GM12892 (cell line): ENCODE measurements at regions not wholly inside any gene's neighbourhood (a gene's known extent, or its start where the extent isn't known, plus 50 kb on each side); places are given as distances from the start of the nearest gene placed in this dataset.

Experiments
- DNase-seq: peaks from one replicate; pipeline ENCODE4 v3.0.0; 2011; ENCODE audit not compliant: insufficient read length
- FAIRE-seq: peaks from 2 replicates; lab custom pipeline; 2011; peaks lifted over from hg19 to GRCh38; lab: Jason Lieb, UNC
- POLR2A ChIP-seq: IDR thresholded peaks from 2 replicates; pipeline ENCODE4 v1.6.1; 2011; ENCODE audit warnings: low read depth, low read length, control low read depth
- POLR2AphosphoS5 ChIP-seq: IDR thresholded peaks from 2 replicates; pipeline ENCODE4 v1.6.1; 2011; ENCODE audit warnings: low read depth, low read length, control low read depth
- TAF1 ChIP-seq: IDR thresholded peaks from 2 replicates; pipeline ENCODE4 v1.6.1; 2011; ENCODE audit warnings: low read depth, mild to moderate bottlenecking, control low read depth, low read length, borderline replicate concordance

DNA sequence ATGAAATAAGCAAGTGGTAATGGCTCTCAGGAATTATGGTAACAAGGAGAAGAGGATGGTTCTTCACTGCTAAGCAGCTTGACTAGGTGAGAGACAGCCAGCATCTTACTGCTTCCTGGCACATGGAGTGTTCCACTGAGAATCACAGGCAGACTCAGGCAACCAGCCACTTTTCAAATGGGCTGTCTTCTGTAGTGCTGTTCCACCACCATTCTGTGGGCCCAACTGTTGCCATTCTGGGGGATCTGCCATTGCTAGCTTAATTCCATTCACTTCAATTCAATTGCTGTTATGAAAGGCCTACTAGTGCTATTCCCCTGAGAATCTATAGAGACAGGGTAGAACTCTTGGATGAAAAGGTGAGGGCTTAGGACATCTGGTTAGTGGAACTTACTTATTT, 341.9 kb downstream of the KCNRG start:
- DNase-seq (no peak), FAIRE-seq (no peak)
- TF ChIP-seq POLR2AphosphoS5 = no peak
- TF ChIP-seq POLR2A = no peak
- no peak for TF ChIP-seq TAF1

GRCh38 chr13:50357586-50358118, 342.4 kb downstream of the KCNRG start:
- no peak for DNase-seq
- no peak for TF ChIP-seq TAF1
- TF ChIP-seq POLR2A = no peak
- no peak for TF ChIP-seq POLR2AphosphoS5
- no peak for FAIRE-seq

- FAIRE-seq (peak; percentile 21), DNase-seq (no peak)
- TF ChIP-seq POLR2AphosphoS5 = no peak
- TF ChIP-seq TAF1 = no peak
- no peak for TF ChIP-seq POLR2A
These were observed 343.2 kb downstream of the KCNRG start for GRCh38 chr13:50358231-50359040.

DNA sequence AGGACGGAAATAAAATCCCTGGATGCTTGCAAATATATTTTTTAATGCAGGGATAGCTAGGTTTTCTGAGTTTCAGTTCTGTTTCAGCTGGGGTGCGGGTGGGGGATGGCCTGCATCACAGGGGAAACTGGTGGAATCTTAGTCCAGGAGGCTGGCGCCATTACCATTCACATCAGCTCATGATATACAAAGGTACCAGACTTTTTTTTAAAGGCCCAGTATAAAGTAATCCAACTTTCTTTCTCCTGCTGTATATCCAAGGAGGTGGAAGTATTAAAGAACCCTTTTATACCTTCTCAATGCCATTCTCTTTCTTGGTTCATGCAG, 343.8 kb downstream of the KCNRG start:
- FAIRE-seq = no peak
- TF ChIP-seq POLR2A = no peak
- TF ChIP-seq POLR2AphosphoS5 = no peak
- TF ChIP-seq TAF1 = no peak
- DNase-seq = no peak

DNA sequence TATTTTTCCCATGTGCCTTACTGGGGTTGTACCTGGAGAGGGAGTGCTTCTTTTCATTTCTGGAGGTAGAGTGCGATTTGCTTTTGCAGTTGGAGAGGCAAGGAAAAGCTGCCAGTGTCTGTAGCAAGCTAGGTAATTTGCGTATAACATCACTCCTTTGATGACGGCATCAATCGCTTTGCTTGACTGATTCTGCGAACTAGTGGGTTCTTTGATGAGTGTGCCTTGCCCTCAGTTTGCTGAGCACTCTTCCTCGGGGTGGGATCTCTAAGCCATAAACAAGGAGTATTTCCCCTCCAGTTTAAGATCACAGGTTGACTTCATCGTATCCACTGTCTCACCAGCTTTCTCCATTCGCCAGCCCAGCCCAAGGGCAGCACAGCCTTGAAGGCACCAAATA, 344.5 kb downstream of the KCNRG start:
- DNase-seq = no peak
- TF ChIP-seq POLR2A (no peak), TAF1 (no peak), POLR2AphosphoS5 (no peak)
- FAIRE-seq = no peak

DNA sequence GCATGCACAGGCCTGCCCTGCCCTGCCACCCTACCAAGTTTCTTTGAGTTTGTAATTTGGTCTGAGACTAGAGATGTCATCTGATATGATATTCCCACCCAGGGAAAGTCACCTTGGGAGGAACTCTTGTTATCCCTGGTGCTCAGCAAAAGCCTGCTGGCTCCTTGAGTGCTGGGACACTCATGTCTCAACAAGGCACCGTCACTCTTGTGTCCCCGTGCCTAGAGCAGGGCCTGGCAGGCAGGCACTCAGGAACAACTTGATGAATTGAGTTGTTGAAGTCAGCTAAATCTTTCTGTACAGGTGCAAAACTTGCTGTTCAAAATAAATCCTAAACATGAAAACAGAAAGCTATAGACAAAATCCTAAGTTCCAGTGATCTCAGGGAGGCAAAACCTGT, 345.4 kb downstream of the KCNRG start:
- DNase-seq (no peak), FAIRE-seq (no peak)
- TF ChIP-seq TAF1 (no peak), POLR2AphosphoS5 (no peak), POLR2A (no peak)

DNA sequence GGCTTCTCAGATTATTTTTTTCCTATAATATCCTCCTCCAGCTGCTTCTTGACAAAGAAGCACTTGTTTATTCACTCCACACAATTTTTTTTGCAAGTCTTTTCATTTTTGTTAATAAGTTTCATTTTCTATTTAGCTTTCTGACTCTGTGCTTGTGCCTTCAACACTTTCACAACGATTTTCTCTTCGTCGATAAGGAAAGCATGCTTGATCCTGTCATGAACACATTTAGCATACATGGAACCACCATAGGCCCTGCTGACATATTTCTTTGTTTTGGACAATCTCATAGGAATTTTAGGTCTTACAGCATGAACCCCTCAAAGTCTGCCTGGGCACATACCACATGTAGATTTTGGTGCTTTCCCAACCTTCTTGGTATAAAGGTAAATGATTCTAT, 346.0 kb downstream of the KCNRG start:
- TF ChIP-seq TAF1 = no peak
- TF ChIP-seq POLR2AphosphoS5 = no peak
- TF ChIP-seq POLR2A = no peak
- FAIRE-seq (no peak), DNase-seq (no peak)

DNA sequence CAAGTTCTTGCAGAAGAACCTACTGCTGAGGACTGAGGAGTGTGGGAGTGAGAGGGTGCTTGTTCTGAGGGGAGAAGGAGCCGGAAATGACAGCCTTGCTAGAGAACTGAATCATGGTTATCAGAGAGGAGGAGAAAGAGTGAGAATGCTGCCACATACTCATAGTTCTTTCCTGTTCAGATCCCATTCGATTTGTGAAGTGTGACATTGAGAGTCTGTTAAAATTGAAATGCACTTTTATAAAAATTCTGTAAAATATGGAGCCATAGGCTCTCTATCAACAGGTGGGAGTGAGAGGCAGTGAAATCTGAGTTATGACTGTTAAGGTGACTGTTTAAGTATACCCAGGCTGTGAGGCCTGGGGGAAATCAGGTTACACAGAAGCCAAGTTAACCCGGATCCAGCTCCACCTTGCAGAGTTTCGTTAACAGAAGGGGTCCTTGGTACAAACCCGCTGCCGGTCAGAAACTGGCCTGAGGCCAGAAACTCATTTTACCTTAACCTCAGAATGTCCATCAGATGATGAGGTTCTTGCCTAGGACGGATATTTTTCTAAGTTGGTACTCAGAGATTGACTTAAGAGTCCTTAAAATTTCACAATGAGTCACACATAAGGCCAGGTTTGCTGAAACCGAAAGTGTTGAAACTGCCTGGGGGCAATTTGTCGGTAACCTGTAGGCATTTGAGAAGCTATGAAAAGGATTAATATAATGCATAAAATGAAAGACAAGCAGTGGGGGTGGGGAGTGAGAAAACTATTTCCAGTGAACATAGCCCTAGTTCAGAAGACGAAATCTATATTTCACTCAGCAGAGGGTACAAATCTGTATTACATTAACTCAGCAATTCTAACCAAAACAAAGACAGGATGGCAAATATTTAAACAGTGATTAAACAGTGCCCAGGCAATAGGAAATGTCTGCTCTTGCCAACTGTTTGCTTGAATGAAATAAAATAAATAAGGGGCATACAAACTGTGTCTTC, 350.5 kb downstream of the KCNRG start:
- DNase-seq (no peak), FAIRE-seq (peak; percentile 87)
- no peak for TF ChIP-seq POLR2AphosphoS5
- TF ChIP-seq POLR2A = no peak
- no peak for TF ChIP-seq TAF1

GRCh38 chr13:50366488-50367174, 351.4 kb downstream of the KCNRG start:
- DNase-seq (no peak), FAIRE-seq (peak; percentile 97)
- TF ChIP-seq TAF1 (no peak), POLR2A (no peak), POLR2AphosphoS5 (no peak)

DNA sequence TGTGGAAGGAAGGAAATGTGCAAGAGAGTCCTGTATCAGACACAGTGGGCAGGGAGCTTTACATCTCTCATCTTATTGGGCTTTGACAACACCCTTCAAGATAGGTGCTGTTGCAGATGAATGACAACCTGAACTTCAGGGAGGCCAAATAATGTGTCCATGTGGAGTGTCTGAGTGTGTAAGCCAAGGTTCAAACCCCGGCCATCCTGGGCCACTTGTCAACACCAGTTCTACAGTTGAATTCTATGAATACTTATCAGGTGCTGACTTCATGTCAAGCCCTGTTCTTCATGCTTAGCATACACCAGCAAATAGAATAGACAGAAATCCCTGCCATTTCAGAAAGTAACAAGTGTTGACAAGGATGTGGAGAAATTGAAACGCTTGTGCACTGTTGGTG, 354.4 kb downstream of the KCNRG start:
- no peak for DNase-seq
- TF ChIP-seq TAF1 = no peak
- TF ChIP-seq POLR2AphosphoS5 = no peak
- TF ChIP-seq POLR2A = no peak
- FAIRE-seq = no peak

GRCh38 chr13:50370303-50370950, 355.2 kb downstream of the KCNRG start:
- no peak for TF ChIP-seq POLR2AphosphoS5
- no peak for TF ChIP-seq TAF1
- FAIRE-seq = no peak
- no peak for DNase-seq
